HCT116 (cell line): ENCODE measurements at regions not wholly inside any gene's neighbourhood (a gene's known extent, or its start where the extent isn't known, plus 50 kb on each side); places are given as distances from the start of the nearest gene placed in this dataset.

Experiments used
- EZH2 ChIP-seq: fragments of 200-600 bp; sonication (generic); IDR thresholded peaks from 2 replicates; pipeline ENCODE4 v1.6.1; 2017; ENCODE audit warnings: antibody characterized with exemption, mixed run types
- EZH2phosphoT487 ChIP-seq: fragments of 200-600 bp; IDR thresholded peaks from 2 replicates; pipeline ENCODE4 v1.6.1; 2018; ENCODE audit warnings: antibody characterized with exemption, borderline replicate concordance
- FOSL1 ChIP-seq: IDR thresholded peaks from 2 replicates; pipeline ENCODE4 v1.6.1; 2012; ENCODE audit warnings: low read depth
- SIN3A ChIP-seq: IDR thresholded peaks from 2 replicates; pipeline ENCODE4 v1.6.1; 2012; ENCODE audit warnings: low read depth
- SRF ChIP-seq: IDR thresholded peaks from 2 replicates; pipeline ENCODE4 v1.6.1; 2012; ENCODE audit warnings: low read depth
- TCF7L2 ChIP-seq: IDR thresholded peaks from 2 replicates; pipeline ENCODE4 v1.7.0; 2011; ENCODE audit warnings: borderline replicate concordance, inconsistent platforms; ENCODE audit not compliant: insufficient read depth, insufficient read length; ENCODE audit errors: extremely low read depth
- ZBTB33 ChIP-seq: IDR thresholded peaks from 2 replicates; pipeline ENCODE4 v1.6.1; 2011; ENCODE audit warnings: mild to moderate bottlenecking, low read length, moderate library complexity; ENCODE audit not compliant: insufficient replicate concordance; ENCODE audit errors: extremely low read depth
- TF ChIP-seq, protein P1 (sequence below), 3 experiments: fragments of 200-600 bp in 1 of 3; sonication (generic) in 1 of 3; IDR thresholded peaks in 2 of 3; conservative IDR thresholded peaks in 1 of 3; 2 replicates each; pipeline ENCODE4 v1.5.1; 2012 to 2017; ENCODE audit warnings: low read depth in 2 of 3, low read length in 2 of 3, antibody characterized with exemption in 1 of 3, borderline replicate concordance in 1 of 3, control low read depth in 1 of 3, mild to moderate bottlenecking in 1 of 3, mixed read lengths in 1 of 3, mixed run types in 1 of 3, moderate library complexity in 1 of 3; ENCODE audit not compliant: insufficient read depth in 1 of 3

DNA sequence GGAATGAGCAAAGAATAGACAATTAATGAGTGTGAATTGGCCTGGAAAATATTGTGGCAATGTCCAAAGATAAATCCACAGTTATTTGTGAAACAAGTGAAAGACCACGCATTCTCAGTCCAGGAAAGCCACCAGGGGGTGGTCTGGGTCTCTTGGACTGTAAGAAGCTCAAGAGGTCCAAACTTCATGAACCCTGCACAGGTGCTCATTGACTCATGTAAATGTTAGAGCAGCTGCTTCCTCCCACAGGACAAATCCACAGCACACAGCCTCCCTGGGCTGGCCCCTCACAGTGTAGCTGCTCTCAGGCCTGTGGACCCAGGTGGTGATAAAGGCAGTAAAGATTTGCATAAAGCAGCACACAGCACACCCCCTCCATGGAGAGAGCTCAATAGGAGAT is 114.0 kb downstream of the ZNF280B start:
- TF ChIP-seq EZH2phosphoT487 (no peak), TCF7L2 (no peak), FOSL1 (no peak), SIN3A (no peak), SRF (no peak), ZBTB33 (no peak), EZH2 (no peak)
- TF ChIP-seq, protein P1, sequence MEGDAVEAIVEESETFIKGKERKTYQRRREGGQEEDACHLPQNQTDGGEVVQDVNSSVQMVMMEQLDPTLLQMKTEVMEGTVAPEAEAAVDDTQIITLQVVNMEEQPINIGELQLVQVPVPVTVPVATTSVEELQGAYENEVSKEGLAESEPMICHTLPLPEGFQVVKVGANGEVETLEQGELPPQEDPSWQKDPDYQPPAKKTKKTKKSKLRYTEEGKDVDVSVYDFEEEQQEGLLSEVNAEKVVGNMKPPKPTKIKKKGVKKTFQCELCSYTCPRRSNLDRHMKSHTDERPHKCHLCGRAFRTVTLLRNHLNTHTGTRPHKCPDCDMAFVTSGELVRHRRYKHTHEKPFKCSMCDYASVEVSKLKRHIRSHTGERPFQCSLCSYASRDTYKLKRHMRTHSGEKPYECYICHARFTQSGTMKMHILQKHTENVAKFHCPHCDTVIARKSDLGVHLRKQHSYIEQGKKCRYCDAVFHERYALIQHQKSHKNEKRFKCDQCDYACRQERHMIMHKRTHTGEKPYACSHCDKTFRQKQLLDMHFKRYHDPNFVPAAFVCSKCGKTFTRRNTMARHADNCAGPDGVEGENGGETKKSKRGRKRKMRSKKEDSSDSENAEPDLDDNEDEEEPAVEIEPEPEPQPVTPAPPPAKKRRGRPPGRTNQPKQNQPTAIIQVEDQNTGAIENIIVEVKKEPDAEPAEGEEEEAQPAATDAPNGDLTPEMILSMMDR (IDR thresholded peaks at IDR 0.05 in 2 of 3, conservative IDR thresholded peaks at IDR 0.05 in 1 of 3; ENCODE audit: borderline replicate concordance in 1 of 3, insufficient read depth in 1 of 3, low read depth in 2 of 3, low read length in 2 of 3): no peak
